Muscle layer of colon (tissue), 2 donors: ENCODE measurements at regions not wholly inside any gene's neighbourhood (a gene's known extent, or its start where the extent isn't known, plus 50 kb on each side); places are given as distances from the start of the nearest gene placed in this dataset.

Experiments used
- H3K27ac ChIP-seq: one replicate; pipeline ENCODE4 v1.7.0; 2013; ENCODE audit warnings: low read depth, mild to moderate bottlenecking, low read length, moderate library complexity
- H3K27me3 ChIP-seq, 2 donors: one replicate each; pipeline ENCODE4 v1.7.0; 2013; ENCODE audit warnings: low read length in 2 of 2, mild to moderate bottlenecking in 2 of 2; ENCODE audit not compliant: insufficient read depth in 2 of 2, control insufficient read depth in 1 of 2
- H3K36me3 ChIP-seq: one replicate; pipeline ENCODE4 v1.7.0; 2013; ENCODE audit warnings: mild to moderate bottlenecking, low read length; ENCODE audit not compliant: insufficient read depth
- H3K4me1 ChIP-seq: one replicate; pipeline ENCODE4 v1.7.0; 2013; ENCODE audit warnings: mild to moderate bottlenecking, low read length; ENCODE audit not compliant: insufficient read depth
- H3K4me3 ChIP-seq, 2 donors: one replicate each; pipeline ENCODE4 v1.7.0; 2013; ENCODE audit warnings: low read length in 2 of 2, low read depth in 1 of 2, mild to moderate bottlenecking in 1 of 2, moderate library complexity in 1 of 2
- H3K9ac ChIP-seq: one replicate; pipeline ENCODE4 v1.7.0; 2013; ENCODE audit warnings: low read length
- H3K9me3 ChIP-seq: one replicate; pipeline ENCODE4 v1.7.0; 2013; ENCODE audit warnings: mild to moderate bottlenecking, low read length
- donor health status: abdominal sarcoma.
- donor health status: Adenocarcinoma of cecum.

DNA sequence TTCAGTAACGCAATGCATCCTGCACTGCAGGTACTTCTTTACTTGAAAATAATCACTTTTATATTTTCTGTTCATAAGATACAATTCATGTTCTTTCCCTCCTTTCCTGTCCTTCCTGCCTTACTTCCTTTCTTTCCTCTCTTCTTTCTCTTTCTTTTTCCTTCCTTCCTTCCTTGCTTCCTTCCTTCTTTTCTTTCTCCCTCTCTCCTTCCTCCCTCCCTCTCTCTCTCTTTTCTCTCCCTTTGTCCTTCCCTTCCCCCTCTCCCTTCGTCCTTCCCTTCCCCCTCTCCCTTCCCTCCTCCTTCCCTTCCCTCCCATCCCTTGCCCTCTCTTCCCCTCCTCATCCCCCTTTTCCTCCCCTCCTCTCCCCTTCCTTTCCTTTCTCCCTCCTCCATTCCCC, 227.8 kb upstream of the KLF6 start:
- Histone ChIP-seq H3K4me3 (no peak overlapping the region), H3K27me3 (no peaks in the 10 kb centered on the region), H3K27ac (no peak overlapping the region), H3K9ac (no peak overlapping the region), H3K36me3 (no peaks in the 10 kb centered on the region), H3K9me3 (no peaks in the 10 kb centered on the region), H3K4me1 (no peaks in the 10 kb centered on the region)

DNA sequence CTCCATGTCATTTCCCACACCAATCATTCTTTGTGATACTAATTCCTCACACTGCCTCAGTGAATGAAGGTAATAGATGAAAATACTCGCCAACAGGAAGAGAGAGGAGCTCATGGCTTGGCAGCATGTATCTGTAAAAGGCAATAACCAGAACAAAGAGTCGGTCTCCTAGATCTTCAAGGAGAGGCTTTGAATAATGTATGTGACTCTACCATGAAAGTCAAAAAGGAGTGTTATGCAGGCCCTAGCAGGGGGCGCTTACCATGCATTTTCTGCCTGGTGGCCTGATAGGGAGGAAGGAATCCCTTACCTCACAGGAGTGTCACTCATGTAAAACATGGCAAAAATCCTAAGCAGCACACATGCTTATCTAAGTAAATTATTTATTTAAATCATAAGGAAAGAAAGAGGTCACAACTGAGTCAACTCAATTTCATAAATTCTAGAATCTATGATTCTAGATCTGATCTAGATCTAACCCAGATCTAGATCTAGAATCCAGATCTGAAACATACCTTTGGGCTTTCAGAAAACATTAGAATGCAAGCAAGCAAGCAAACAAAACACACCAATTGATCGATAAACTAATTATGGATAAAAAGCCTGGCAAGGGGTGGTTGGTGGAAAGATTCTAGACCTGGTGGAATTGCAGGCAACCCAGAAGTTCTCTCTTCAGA, 226.3 kb upstream of the KLF6 start:
- no peaks in the 10 kb centered on the region for H3K36me3 ChIP-seq
- no peak overlapping the region for H3K27ac ChIP-seq
- no peak overlapping the region for H3K4me3 ChIP-seq
- H3K9me3 ChIP-seq = no peaks in the 10 kb centered on the region
- H3K27me3 ChIP-seq = no peaks in the 10 kb centered on the region
- H3K4me1 ChIP-seq = peaks cover 3% of the 10 kb centered on the region
- H3K9ac ChIP-seq = no peak overlapping the region

DNA sequence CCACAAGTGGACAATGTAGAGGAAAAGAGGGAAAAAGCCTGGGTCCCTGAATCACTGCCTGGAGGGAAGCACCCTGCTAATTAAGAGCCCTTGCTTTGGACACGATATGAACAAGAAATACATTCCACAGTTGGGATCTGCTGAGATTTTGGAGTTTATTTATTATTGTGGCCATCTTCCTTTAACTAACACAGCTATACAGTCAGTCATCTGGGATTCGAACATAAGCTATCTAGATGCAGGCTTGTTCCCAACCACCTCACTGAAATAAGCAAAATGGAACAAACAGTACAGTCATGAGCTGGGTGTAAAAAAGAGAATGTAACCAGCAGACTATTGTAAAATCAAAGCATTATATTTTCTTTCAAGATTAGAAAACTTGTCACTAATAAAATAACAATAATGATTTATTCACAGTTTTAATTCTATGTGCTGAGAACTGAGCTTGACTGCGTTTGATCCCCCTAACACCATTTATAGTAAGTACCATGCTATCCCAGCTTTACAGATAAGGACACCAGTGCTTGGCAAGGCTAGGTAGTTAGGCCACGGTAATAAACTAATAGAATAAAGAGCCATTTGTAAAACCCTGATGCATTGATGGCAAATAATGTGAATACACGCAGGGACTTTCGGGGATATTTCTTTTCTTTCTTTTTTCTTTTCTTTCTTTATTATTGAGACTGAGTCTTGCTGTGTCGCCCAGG, 223.8 kb upstream of the KLF6 start:
- H3K9ac ChIP-seq = no peak overlapping the region
- no peaks in the 10 kb centered on the region for H3K36me3 ChIP-seq
- H3K9me3 ChIP-seq = no peaks in the 10 kb centered on the region
- peaks cover 9% of the 10 kb centered on the region for H3K4me1 ChIP-seq
- no peak overlapping the region for H3K27ac ChIP-seq
- H3K4me3 ChIP-seq = no peak overlapping the region
- H3K27me3 ChIP-seq = no peaks in the 10 kb centered on the region

DNA sequence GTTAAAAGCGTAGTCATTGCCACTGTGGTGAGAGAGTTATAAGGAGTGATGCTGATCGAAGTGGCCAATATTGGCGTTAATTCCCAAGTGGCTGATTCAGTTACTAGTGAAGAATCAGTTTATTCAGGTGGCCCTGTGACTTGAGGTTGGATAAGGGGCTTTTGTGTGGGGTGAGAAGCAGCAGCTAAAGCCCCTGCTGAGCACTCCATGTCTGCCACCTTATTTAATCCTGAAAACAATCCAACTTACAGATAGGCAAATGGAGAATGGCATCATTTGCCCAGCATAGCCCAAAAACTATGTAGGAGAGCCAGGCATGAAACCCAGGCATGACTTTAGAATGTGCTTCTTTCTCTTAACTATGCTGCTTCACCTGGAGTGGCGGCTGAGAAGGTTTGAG, 222.8 kb upstream of the KLF6 start:
- Histone ChIP-seq H3K4me3 (no peak overlapping the region), H3K36me3 (no peaks in the 10 kb centered on the region), H3K9me3 (no peaks in the 10 kb centered on the region), H3K4me1 (peaks cover 9% of the 10 kb centered on the region), H3K9ac (no peak overlapping the region), H3K27me3 (no peaks in the 10 kb centered on the region), H3K27ac (no peak overlapping the region)

DNA sequence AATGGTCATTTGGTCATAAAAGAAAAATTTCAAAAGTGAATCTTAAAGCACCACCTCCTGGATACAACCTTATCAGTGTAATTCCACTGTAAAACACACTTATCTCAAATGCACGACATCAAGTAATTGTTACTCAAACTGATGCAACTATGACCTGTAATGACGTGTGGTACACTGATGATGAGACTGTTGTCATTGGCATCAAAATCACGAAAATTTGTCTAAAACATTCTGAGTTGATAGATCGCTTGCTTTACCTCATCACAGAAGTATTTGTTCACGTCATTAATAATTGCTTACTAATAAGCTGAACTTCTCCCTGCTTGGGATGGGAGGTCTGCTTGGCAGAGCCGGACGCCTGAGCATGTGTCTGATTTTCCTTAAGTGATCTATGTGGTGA, 221.8 kb upstream of the KLF6 start:
- Histone ChIP-seq H3K27ac (no peak overlapping the region), H3K4me1 (peaks cover 9% of the 10 kb centered on the region), H3K36me3 (no peaks in the 10 kb centered on the region), H3K4me3 (no peak overlapping the region), H3K27me3 (no peaks in the 10 kb centered on the region), H3K9me3 (no peaks in the 10 kb centered on the region), H3K9ac (no peak overlapping the region)

DNA sequence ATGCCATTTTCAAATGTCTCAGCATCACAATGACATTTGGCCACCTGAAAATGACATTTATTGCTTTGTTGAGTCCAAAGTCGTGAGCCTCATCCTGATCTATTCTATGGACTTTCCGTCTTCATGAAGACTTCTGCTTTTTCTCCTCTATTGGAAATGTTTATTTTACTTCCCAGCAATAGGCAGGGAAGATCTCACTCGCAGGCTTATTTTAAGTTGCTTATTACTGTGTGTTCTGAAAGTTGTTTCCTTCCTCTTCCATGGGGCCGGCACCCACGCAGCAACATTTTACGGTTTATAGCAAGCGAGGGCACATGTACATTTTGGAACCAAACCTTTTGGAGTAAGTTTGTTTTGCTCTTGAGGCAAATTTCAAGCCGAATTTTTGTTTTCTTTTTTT, 221.0 kb upstream of the KLF6 start:
- no peak overlapping the region for H3K27ac ChIP-seq
- no peaks in the 10 kb centered on the region for H3K36me3 ChIP-seq

DNA sequence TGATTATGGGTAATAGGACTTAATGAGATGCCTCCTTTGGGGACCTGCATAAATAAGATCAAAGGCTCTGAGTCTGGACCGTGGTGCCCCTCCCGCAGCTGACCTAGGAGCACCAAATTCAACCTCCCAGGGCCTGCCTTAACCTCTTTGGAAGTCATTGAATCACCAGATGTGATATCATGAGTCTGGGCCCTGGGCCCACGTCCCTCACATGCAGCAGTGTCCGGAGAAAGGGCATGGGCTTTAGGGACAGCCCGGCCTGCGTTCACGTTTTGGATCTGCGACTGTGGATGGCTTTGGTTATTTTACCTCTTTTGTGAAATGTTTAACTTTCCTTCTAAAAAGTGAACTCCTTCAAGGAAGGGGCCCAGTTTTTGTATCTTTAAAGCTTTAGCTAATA, 220.0 kb upstream of the KLF6 start:
- Histone ChIP-seq H3K4me3 (no peak overlapping the region), H3K4me1 (peaks cover 9% of the 10 kb centered on the region), H3K36me3 (no peaks in the 10 kb centered on the region), H3K9ac (no peak overlapping the region), H3K27ac (peak overlapping the region; percentile 66), H3K9me3 (no peaks in the 10 kb centered on the region), H3K27me3 (no peaks in the 10 kb centered on the region)

More for the DNA sequence above, 221.0 kb upstream of the KLF6 start:
- no peaks in the 10 kb centered on the region for H3K27me3 ChIP-seq
- H3K9ac ChIP-seq = no peak overlapping the region
- H3K9me3 ChIP-seq = no peaks in the 10 kb centered on the region
- no peak overlapping the region for H3K4me3 ChIP-seq
- peaks cover 9% of the 10 kb centered on the region for H3K4me1 ChIP-seq

DNA sequence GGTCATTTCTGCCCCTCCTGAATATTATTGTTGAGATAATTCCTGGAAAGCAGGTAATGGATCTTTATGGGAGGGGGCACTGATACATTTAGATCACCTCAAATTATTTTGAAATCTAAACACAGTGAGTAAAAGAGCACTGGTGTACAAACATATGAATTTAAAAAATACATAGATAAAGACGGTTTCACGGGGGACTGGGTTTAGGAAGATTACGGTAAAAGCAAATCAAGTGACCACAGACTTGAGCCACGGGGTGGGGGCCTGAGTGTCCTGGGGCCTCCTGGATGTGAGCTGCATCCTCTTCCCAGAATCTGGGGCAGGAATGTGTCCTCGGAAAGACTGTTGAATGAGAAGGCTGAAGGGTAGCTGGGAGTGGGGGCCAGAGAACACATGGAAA, 219.1 kb upstream of the KLF6 start:
- no peaks in the 10 kb centered on the region for H3K36me3 ChIP-seq
- no peaks in the 10 kb centered on the region for H3K9me3 ChIP-seq
- H3K4me1 ChIP-seq = peaks cover 9% of the 10 kb centered on the region
- no peak overlapping the region for H3K27ac ChIP-seq
- H3K27me3 ChIP-seq = no peaks in the 10 kb centered on the region
- H3K4me3 ChIP-seq = no peak overlapping the region
- no peak overlapping the region for H3K9ac ChIP-seq

DNA sequence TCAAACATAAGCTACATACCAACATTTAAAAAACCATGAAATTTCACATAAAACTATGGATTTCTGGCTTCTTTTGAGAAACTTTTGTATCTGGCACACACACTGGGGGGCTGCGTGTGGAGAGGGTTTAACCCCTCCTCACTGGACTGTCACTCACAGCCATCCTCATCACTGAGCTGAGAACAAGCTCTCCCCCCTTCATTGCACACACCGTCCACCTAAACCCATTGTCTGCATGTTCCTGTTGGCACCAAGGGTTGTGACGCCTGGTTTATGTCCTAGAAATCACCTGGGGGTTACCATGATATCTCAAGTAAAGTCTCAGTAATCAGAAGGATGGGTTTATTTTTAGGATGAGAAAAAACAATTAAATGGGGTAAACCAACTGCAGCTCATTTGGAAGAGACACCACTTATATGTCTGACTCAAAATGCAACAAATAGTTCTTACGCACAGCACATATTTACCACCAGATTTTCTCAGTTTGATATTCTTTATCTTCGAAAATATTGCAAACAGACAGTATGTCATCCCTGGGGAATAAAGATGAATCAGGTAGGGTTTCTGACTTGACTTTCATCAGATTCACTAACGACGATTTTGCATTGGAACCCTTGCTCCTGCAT, 218.5 kb upstream of the KLF6 start:
- H3K4me3 ChIP-seq = no peak overlapping the region
- no peaks in the 10 kb centered on the region for H3K36me3 ChIP-seq
- no peaks in the 10 kb centered on the region for H3K9me3 ChIP-seq
- no peaks in the 10 kb centered on the region for H3K27me3 ChIP-seq
- no peak overlapping the region for H3K9ac ChIP-seq
- H3K4me1 ChIP-seq = peaks cover 9% of the 10 kb centered on the region
- H3K27ac ChIP-seq = no peak overlapping the region

DNA sequence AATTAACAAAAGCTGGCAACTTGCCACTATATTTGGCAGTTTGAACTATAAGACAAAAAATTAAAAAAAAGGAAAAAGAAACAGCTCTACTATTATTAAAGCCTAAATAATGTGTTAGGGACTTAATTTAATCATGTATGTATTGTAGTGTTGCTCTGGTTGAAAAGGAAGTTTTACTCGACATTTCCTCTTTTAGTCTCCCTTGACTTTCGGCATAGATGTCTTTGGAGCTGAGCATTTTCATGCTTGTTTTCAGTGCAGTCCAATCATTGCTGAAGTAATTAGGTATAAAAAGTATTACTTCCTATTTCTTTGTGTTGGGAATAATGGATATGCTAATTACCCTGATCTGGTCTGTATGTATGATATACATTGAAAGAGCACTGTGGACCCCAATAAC, 216.8 kb upstream of the KLF6 start:
- no peaks in the 10 kb centered on the region for H3K9me3 ChIP-seq
- no peak overlapping the region for H3K9ac ChIP-seq
- H3K27me3 ChIP-seq = no peaks in the 10 kb centered on the region
- H3K36me3 ChIP-seq = no peaks in the 10 kb centered on the region
- H3K4me1 ChIP-seq = peaks cover 9% of the 10 kb centered on the region
- no peak overlapping the region for H3K27ac ChIP-seq
- H3K4me3 ChIP-seq = no peak overlapping the region

DNA sequence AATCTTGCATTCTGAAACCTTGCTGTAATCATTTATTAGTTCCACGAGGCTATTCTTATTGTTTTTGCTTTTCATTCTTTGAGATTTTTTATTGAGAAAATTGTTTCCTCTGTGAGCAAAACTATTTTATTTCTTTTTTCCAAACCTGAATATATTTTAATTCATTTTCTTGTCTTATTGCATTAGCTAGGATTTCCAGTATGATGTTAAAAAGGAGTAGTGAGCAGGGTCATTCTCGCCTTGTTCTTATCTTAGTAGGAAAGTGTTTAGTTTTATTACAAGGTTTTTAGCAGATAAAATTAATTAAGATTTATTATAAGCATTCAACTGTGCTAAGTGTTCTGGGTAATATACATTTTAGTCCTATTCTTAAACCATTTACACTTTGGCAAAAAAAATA, 214.6 kb upstream of the KLF6 start:
- Histone ChIP-seq H3K4me1 (no peaks in the 10 kb centered on the region), H3K27me3 (no peaks in the 10 kb centered on the region), H3K9me3 (no peaks in the 10 kb centered on the region), H3K27ac (no peak overlapping the region), H3K36me3 (no peaks in the 10 kb centered on the region), H3K9ac (no peak overlapping the region), H3K4me3 (no peak overlapping the region)
